ENCODE measurements at regions not wholly inside any gene's neighbourhood (a gene's known extent, or its start where the extent isn't known, plus 50 kb on each side); places are given as distances from the start of the nearest gene placed in this dataset.
"Not testable (repeated sequence)": the region's sequence is repeated elsewhere in the genome, so short reads cannot be mapped to it uniquely, and the experiment has no call there.

DNA sequence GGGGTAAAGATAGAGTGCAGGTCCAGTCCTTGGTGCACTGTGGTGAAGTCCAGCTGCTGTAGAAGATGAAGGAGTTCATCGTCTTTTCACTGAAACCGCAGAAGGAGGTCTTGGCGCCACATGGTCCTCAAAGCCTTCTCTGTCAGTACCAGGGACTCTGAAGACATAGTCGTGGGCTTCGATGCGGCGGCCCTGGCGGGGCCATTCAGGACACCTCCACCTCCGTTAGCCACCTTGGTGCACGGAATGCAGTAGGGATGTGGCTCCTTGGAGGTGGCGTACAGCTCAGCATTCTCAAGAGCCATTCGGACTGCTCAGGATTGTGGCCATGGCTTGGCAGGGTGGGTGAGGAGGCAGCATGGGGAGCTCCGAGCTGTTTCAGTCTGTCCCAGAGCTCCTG, 418.8 kb downstream of the SUCLG1 start:
- DNase-seq, result no peak

DNA sequence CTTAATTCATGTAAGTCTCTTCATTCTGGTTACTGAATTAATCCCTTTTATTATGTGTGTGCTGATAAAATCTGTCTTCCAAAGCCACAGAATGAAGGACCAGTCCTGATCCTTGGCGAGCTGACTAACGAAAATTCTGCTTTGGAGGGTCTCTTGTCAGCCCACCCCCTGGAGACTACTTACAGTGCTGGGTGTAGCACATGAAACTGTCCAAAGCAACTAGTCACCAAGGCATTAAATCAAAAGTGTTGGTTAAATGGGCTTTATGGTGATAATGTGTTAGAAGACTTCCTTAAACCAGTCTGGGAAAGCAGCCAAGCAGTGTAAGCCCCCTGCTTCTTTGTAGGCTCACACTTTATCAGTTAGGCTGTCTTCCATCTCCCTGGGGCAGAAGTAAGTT, 420.2 kb downstream of the SUCLG1 start:
- DNase-seq, result no peak

DNA sequence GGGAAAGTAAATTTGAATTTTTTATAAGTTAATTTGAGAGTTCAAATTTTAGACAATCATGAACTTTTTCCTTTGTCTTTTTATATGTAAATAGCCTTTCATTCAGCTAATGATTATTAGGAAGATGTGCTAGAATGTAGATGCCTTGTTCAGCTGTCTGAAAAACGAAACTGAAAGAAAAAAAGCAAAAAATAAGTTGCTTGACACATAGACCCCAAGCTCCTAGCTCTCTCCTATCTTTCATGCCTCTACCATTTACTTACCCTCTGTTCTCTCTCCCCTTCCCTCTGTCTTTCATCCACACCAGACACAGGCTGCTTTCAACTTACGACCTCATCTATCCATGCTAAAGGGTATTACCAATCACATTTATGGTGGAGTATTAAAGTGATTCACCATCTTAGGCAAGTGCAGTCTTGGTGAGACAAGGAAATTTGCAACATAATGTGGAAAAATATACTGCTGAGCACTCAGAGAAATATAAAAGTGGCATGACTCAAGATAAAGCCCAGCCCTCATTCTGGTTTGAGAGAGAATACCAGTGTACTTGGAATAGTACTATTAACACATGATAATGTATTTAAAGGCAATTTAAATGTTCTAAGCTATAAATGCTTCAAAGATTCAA, 425.6 kb downstream of the SUCLG1 start:
- no peak for DNase-seq

DNA sequence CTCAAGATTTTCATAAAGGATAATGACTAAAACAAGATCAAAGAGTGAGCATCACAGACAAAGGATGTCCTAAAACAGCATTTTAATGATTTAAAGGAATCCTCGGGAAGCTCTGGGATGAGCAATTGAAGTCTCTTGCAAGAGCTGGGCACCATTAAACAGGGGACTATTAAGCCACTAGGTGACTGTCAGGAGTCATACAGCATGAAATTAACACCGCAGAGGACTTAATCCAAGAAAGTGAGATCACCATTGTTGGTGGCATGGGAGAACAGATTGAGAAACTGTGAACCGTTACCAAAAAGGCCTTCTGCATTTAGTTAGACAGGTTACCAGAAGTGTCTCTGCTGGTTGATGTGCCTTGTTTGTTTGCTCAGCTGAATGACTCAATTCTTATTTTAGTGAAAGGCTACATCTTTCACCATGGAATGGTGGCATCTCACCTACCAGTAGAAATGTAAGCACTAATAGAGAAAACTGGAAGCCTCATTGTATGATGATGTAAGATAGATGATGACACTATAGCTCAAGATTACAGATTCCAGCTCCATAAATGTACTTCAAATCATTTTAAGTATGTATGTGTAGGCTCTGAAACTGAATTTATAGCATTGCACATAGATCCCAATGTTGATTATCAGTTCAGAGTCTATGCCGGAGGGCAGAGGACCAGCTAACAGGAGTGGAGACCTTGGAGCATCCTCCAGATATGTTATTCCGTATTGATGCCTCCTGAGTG, 427.6 kb downstream of the SUCLG1 start:
- no peak for DNase-seq

DNA sequence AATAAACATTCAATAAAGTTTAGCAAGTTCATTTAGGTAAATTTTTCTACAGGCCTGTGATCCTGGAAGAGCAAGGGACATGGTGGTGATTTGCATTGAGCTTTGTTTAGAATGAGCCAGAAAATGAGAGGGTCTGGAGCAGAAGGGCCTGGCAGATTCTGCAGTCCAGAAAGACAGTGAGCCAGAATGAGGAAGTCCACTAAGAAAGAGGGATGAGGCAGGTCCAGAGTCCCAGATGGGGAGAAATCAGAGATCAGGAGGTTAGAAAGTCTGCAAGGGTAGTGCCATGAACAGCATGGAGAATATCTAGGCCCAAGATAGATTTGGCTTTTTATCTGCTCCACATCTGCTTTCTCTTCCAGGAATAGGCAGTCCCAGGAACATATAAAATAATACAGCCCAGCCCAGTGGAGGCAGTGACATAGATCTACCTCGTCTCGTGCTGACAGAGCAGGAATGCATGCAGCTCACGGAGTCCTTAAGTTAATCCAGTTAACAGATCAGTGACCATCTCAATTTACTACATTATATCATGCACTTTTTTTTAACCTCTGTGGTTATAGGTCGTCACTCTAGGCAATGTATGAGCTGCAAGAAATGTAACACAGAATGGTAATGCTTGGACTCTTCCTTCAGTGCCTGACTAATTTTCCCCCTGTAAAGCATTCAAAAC, 429.0 kb downstream of the SUCLG1 start:
- DNase-seq, result no peak

DNA sequence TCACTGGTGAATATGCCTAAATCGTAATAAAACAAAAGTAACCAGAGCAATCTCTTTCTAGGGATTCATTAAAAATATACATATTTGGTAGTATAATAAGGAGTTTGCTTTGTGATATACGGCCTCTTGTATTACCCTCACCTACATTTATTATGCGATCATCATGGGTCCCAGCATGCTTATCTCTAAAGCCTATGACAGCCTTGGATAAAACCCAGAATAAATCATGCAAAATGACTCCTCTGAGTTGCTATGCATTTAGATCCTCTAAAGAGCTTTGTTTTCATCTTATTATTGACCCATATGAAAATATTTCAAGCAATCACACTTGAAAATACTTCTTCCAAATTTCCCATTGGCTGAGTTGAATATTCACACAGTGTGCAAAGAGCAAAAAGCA, 432.3 kb downstream of the SUCLG1 start:
- DNase-seq, result no peak

DNA sequence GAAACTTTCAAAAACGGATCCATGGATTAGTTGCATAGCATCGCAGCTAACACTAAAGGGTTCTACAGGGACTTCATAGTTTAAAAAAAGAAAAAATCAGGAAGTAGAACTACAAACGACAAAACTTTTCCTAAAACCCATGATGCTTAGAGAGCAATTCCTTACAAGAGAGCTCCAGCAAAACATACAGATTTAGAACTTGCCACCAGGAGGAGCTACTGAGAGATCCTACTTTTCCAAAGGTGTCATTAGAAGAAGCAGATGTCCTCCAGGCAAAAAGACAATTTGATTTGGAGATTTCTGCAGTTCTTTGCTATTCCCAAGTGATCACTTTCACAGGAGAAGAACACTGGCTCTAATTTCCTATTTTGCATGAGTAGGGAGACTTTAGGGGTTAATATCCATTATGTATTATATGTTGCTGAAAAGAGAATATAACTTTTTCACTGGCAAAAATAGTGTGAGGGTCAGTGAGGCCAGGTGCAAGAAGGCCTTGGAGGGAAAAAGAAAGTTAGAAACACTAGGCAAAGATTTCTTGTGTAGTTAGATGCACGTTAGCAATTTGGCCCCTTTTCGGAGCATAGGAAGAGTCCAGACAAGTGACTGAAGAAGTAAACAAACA, 436.2 kb downstream of the SUCLG1 start:
- peak; percentile 36 for DNase-seq

DNA sequence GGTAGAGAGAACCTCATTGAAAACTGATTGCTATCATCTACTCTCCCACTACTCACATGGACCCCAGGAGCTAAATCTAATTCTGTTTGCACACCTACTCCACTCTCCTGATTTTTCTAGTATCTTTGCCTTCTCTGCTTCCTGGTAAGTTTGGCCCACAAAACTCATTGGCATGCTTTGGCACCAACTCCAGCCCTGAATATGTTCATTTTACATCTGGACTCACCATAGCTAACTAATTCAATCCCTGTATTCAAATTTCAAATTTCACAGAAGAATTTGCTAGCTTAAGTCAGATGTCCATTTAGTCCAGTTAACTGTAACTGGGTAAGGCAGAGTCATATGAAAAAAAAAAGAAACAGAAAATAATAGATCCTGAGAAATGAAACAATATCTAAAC, 442.1 kb downstream of the SUCLG1 start:
- no peak for DNase-seq

DNA sequence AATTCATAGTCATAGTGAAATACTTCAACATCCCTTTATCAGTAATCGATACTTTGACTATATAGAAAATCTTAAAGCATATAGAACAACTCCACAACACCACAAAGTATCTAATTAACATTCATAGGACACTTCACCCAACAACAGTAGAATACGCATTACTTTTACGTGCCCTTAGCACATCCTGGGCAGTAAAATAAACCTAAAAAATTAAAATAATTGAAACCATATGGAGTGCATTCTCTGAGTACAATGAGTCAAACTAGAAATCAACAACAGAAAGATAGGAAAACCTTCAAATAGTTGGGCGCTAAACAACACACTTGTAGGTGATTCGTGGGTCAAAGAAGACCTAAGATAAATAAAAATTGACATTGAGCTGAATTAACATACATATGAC, 442.9 kb downstream of the SUCLG1 start:
- DNase-seq, result no peak

DNA sequence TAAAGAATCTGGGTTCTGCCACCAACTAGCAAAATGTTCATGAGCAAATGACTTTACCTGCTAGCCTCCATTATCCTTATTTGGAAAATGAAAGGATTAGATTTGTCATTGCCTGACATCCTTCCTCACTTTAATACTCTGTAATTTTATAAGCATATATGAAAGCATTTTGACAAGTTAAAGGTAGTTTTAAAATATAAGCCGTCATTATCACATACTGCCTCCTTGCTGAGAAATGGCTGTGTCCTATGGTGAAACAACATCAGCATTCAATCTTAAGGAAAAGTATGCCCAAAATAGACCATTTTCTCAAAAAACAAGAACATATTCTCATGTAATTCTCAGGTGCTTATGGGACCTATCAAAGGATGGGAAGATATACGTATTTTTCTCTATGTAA, 461.2 kb downstream of the SUCLG1 start:
- DNase-seq, result no peak

DNA sequence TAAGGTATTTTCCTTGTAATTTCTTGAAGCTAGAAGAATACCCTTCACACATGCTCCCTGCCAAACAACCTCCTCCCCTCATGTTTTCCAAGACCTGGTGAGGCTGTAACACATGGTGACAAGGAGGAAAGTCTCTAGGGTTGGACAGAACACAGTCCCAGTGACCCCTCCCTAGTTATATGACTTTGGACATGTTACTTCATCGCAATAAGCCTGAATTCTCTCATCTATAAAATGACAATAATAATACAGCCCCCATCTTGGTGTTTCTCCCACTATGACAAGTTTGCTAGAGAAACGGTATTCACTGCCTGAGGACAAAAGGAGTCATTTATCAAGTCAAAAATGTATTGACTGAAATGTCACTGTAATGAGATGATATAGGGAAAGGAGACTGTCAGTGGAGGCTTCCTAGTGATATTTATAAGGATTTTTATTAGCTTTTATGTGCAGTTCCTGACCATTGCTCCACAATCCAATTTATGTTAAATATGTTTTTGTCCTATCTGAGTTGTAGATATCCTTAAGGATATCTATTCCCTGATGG, 464.4 kb downstream of the SUCLG1 start:
- no peak for DNase-seq

DNA sequence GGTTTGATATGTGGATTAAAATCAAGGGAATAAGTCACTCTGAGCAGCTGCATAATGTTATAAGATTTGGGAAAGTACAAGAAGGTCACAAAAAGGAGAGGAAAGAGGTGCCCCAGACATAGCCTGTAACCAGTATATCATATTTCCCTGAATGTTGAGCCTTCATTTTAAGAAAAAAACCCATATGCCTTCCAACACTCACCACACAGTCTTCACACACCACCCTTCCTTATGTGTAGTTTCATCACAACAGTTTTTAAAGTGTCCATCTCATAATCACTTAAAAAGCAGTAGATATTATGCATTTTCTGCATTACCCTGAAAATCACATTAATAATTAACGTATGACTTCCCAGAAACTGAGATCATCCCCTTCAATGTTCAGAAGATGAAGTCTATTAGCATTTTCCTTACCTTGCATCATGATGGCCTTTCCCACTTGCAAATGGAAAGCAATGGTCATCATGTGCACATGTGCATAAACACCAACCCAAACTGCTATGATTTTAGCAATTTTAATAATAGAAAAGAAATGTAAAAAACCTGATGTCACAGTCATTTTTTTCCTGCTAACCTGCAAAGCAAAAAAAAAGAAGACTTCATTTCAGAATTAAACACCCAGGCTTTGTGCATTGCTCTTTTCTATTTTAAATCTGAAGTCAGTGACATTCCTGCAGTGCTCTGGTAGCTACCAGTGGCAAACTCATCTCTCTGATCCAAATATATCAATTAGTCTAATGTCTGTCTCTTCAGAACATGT, 465.0 kb downstream of the SUCLG1 start:
- no peak for DNase-seq

DNA sequence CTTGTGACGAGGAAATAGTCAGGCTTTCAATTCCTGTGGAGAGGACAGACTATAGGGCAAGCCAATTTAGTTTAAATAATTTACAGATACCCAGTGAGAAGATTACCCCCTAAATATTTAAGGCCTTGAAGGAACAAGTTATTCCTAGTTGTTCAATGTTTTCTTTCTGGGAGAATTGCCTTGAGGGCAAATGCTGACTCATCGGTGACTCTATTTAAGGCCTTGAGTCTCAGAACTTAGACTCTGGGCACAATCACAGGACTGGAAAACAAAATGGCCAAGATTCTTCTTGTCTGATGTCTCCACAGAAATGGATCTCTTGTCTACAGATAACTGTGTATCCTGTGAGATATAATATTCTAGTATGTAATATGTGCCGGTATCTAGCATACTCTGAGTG, 467.1 kb downstream of the SUCLG1 start:
- no peak for DNase-seq

DNA sequence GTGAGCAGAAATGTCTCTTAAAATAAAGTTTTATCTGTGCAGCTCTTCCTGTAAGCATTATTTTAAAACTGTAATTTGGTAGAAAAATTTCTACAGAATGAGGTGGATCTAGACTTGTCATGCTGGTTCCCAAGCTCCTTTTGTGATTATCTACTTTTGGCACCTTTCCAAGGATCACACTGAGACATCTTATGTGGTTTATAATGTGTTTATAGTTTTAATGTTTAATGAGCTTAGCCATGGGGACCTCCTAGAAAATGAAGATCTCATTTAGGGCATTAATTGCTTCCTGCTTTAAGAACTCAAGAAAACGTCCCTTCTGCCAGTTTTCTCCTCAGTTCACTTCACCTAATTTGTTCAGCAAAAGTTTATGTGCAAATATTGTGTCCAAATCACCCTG, 468.4 kb downstream of the SUCLG1 start:
- no peak for DNase-seq

DNA sequence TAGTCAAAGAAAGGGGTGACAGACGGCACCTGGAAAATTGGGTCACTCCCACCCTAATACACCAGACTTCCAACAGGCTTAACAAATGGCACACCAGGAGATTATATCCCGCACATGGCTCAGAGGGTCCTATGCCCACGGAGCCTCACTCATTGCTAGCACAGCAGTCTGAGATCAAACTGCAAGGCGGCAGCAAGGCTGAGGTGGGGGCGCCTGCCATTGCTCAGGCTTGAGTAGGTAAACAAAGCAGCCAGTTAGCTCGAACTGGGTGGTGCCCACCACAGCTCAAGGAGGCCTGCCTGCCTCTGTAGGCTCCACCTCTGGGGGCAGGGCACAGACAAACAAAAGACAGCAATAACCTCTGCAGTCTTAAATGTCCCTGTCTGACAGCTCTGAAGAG, 482.5 kb downstream of the SUCLG1 start:
- DNase-seq, result not testable (repeated sequence)

DNA sequence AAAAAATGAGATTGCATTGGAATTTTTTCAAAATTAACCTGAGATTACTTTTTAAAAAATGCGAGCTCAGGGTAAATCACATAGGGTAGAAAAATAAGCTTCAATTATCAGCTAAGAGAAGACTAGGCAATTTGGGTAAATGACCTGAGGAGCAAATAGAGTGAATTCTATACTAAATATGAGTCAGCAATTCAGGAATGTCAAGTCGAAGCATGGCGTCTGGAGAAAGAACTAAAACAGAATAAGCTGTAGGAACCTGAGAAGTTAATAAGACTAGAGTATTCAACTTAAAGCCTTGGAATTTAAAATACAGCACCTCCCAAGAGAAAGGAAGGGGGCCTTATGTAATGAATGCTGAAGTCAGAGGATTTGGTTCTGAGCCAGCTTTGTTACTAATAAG, 487.0 kb downstream of the SUCLG1 start:
- DNase-seq, result no peak

DNA sequence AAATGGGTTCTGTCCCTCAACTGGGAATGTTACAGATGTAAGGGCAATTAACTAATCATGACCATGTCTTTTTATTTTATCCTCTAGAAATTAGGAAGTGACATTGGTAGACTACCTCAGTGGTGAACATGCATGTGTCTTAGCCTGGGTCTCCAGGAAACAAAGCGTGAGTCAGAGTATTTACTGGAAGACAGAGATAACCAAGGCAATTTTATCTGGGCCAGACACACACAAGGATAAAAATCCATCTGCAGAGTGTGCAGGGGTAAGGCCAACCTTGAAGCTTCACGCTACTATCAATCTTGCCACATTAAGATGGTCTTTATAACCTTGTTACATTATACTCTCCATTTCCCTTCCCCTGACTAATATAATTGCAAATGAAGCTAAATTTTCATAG, 487.5 kb downstream of the SUCLG1 start:
- DNase-seq, result no peak

DNA sequence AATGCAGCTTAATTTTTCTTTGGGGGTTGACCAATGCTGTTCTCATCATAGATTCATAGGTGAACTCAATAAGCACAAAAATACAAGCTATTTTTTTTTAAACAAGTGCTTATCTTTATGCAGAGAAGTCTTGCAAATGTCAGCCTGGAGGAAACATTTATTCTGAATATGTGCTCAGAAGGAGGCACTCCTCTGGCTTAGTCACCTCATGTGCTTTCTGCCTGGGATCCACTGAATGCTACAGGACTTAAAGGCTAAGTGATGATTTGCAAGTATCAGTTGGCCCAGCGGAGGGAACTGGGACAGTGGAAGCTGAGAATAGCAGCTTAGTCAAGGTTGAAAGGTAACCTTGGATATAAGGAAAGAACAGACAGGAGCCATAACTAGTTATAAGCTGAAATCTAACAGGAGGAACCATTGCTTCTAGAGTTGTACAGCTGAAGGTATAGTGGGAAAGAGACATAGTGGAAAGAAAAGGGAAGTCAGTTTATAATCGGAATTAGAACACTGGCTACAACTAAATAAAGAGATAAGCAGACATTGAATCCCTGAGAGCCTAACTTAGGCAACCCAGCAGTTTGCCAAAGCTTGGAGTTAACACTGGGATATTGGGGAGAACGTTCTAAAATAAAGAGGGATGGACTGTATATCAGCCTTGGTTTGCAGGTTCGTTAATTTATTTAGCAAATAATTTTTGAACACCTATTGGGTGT, 488.7 kb downstream of the SUCLG1 start:
- no peak for DNase-seq

DNA sequence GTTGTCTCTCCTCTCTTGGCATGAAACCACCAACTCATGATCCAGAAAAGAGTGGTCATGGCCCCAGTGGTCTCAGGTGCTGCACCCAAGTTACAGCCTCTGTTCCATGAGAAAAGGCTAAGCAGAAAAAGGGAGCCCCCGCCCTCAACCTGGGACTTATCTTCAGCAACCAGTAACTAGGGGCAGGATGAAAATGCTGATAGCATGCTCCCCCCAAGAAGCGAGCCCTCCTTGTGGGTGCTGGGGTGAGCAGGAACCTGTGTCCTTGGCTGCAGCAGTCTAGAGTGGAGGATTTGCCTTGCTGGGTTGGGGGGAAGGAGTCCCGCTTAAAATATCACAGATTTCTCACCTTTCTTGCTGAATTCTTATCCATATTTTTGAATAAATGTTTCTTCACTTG, 490.0 kb downstream of the SUCLG1 start:
- no peak for DNase-seq

DNA sequence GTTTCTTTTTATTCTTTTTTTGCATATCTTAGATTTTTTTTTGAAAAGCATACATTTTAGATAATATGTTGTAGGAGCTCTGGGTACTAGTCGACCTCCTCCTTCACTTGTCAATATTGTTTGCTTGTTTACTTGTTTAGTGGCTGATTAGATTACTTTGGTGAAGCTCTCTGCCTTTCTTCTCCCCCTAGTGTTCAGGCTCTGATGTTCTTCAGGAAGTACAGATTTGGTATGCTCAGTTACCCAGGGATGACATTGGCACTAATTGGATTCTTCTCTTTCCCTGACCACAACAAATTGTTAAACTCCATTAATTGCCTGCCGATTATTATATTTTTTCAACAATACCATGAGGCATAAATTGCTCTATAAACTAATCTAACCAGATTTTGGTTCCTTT, 491.2 kb downstream of the SUCLG1 start:
- DNase-seq, result no peak

DNA sequence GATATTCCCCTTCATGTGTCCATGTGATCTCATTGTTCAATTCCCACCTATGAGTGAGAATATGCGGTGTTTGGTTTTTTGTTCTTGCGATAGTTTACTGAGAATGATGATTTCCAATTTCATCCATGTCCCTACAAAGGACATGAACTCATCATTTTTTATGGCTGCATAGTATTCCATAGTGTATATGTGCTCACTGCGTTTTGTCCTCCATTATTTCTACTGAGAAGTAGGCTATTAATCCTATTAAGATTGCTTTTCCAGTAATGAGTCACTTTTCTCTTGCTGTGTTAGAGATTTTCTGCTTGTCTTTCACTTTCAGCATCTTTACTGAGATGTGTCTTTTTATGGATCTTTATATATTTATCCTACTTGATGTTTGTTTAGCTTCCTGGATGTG, 492.1 kb downstream of the SUCLG1 start:
- not testable (repeated sequence) for DNase-seq

DNA sequence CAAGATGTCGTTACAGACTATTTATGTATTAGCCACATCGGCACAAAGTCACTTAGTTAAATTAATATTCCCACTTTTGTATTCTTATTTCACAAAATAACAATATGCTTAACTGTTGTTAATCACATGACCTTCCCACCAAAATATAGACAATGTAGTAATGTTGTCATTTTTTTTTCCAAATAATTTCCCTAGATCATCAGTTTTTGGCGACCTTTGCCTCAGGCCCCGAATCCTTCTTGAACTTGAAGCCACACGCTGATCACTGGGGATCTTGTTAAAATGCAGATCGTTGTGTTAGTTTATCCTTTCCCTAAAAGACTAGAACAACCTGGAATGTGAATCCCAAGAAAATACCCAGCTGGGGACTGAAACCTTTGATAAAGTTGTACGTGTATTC, 497.6 kb downstream of the SUCLG1 start:
- DNase-seq, result no peak
